ENCODE measurements at regions not wholly inside any gene's neighbourhood (a gene's known extent, or its start where the extent isn't known, plus 50 kb on each side); places are given as distances from the start of the nearest gene placed in this dataset.

DNA sequence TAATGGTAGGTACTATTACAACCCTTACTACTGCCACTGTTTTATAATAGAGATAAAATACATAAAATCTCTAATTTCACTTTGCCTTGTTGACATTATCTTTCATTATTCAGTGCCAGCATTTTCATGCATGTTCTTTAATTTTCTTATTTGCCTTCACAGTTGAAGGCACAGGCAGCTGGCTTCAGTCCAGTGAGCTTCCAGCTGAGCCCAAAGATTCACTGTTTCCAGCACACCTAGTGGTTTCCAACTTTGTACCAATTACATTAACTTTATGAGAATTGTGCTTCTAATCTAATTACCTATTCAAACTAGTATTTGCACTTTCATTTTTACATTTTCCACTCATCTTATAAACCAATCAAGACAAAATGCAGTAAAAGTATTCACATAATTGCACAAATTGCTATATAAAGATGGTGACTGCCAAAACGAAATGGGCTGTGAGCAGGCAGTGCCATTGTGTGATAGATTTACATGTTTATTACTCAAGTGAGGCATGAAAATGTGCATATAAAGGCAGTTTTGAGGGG is 228.3 kb downstream of the MFSD1 start:
- no peak for DNase-seq (ENCODE audit: low spot score)
- no peaks in the 10 kb centered on the region for H3K9me2 ChIP-seq (replicated peaks; ENCODE audit: insufficient read depth)
- H3K9me3 ChIP-seq (ENCODE audit: low read depth), result no peaks in the 10 kb centered on the region
- H3K27ac ChIP-seq, result no peak overlapping the region
- H2AFZ ChIP-seq, result no peak overlapping the region
- no peaks in the 10 kb centered on the region for H3K4me1 ChIP-seq (ENCODE audit: insufficient read depth)
- H3K4me3 ChIP-seq, result no peak overlapping the region
- no peaks in the 10 kb centered on the region for H4K20me1 ChIP-seq (ENCODE audit: insufficient read depth, poor library complexity, severe bottlenecking)
- WGBS (ENCODE audit: low lambda C conversion rate, missing lambda C conversion rate), result 63% methylated on average over 1 of the region's 1 CpG
- TF ChIP-seq EZH2phosphoT487 (IDR thresholded peaks at IDR 0.05; ENCODE audit: low read depth, severe bottlenecking, unreplicated experiment) (no peak), CTCF (IDR thresholded peaks at IDR 0.05; ENCODE audit: poor library complexity) (no peak), EZH2 (IDR thresholded peaks at IDR 0.05; ENCODE audit: borderline replicate concordance) (no peak)
- H3K4me2 ChIP-seq, result no peak overlapping the region
- no peaks in the 10 kb centered on the region for H3K36me3 ChIP-seq (replicated peaks; ENCODE audit: insufficient read depth, low read depth)
- no peaks in the 10 kb centered on the region for H3K27me3 ChIP-seq
- no peaks in the 10 kb centered on the region for H3K79me2 ChIP-seq

GRCh38 chr3:159030886-159031679 is 229.2 kb downstream of the MFSD1 start:
- TF ChIP-seq EZH2phosphoT487 (IDR thresholded peaks at IDR 0.05; ENCODE audit: low read depth, severe bottlenecking, unreplicated experiment) (no peak), EZH2 (IDR thresholded peaks at IDR 0.05; ENCODE audit: borderline replicate concordance) (no peak), CTCF (IDR thresholded peaks at IDR 0.05; ENCODE audit: poor library complexity) (no peak)
- Histone ChIP-seq H3K4me1 (ENCODE audit: insufficient read depth) (no peaks in the 10 kb centered on the region), H3K9me2 (replicated peaks; ENCODE audit: insufficient read depth) (no peaks in the 10 kb centered on the region), H3K27me3 (no peaks in the 10 kb centered on the region), H3K4me2 (no peak overlapping the region), H3K9me3 (ENCODE audit: low read depth) (no peaks in the 10 kb centered on the region), H3K36me3 (replicated peaks; ENCODE audit: insufficient read depth, low read depth) (no peaks in the 10 kb centered on the region), H3K79me2 (no peaks in the 10 kb centered on the region), H2AFZ (no peak overlapping the region), H3K27ac (no peak overlapping the region), H4K20me1 (ENCODE audit: insufficient read depth, poor library complexity, severe bottlenecking) (no peaks in the 10 kb centered on the region), H3K4me3 (no peak overlapping the region)
- 76% methylated on average over 6 of the region's 6 CpGs for WGBS (ENCODE audit: low lambda C conversion rate, missing lambda C conversion rate)
- no peak for DNase-seq (ENCODE audit: low spot score)

DNA sequence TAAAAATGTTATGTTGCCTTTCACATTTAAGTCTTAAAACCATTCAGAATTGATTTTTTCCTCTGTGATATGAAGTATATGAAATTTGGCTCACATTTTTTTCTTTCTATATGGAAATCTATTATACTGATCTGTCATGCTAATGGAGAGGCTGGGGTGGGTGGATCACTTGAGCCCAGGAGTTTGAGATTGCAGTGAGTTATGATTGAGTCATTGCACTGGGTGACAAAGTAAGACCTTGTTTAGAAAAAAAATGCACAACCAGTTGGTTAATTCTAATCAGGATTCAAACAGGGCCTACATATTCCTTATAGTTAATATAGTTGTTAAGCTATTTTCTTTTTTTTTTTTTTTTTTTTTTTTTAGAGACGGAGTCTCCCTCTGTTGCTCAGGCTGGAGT is 230.5 kb downstream of the MFSD1 start:
- Histone ChIP-seq H3K4me1 (ENCODE audit: insufficient read depth) (no peaks in the 10 kb centered on the region), H3K9me2 (replicated peaks; ENCODE audit: insufficient read depth) (no peaks in the 10 kb centered on the region), H4K20me1 (ENCODE audit: insufficient read depth, poor library complexity, severe bottlenecking) (no peaks in the 10 kb centered on the region), H3K9me3 (ENCODE audit: low read depth) (no peaks in the 10 kb centered on the region), H2AFZ (no peak overlapping the region), H3K36me3 (replicated peaks; ENCODE audit: insufficient read depth, low read depth) (no peaks in the 10 kb centered on the region), H3K79me2 (no peaks in the 10 kb centered on the region), H3K4me2 (no peak overlapping the region), H3K4me3 (no peak overlapping the region), H3K27ac (no peak overlapping the region), H3K27me3 (no peaks in the 10 kb centered on the region)
- DNase-seq (ENCODE audit: low spot score), result no peak
- no peak for TF ChIP-seq EZH2 (IDR thresholded peaks at IDR 0.05; ENCODE audit: borderline replicate concordance)
- TF ChIP-seq CTCF (IDR thresholded peaks at IDR 0.05; ENCODE audit: poor library complexity), result no peak
- TF ChIP-seq EZH2phosphoT487 (IDR thresholded peaks at IDR 0.05; ENCODE audit: low read depth, severe bottlenecking, unreplicated experiment), result no peak
- 100% methylated on average over 1 of the region's 1 CpG for WGBS (ENCODE audit: low lambda C conversion rate, missing lambda C conversion rate)

All from hepatocyte (in vitro differentiated cells).